Prostate gland (tissue), 2 donors: ENCODE measurements at regions not wholly inside any gene's neighbourhood (a gene's known extent, or its start where the extent isn't known, plus 50 kb on each side); places are given as distances from the start of the nearest gene placed in this dataset.

Experiments used
- DNase-seq: peaks from one replicate; pipeline ENCODE4 v3.0.0-alpha.2; 2019; ENCODE audit warnings: low spot score
- H3K27ac ChIP-seq, 2 donors: fragments of 200-600 bp; sonication (generic); 2 replicates each; pipeline ENCODE4 v1.5.1; 2017 to 2019
- H3K27me3 ChIP-seq: fragments of 200-600 bp; sonication (generic); replicated peaks from 2 replicates; pipeline ENCODE4 v1.5.1; 2019; ENCODE audit not compliant: insufficient read depth
- H3K36me3 ChIP-seq, 2 donors: fragments of 200-600 bp; sonication (generic); 1 replicate in 1 of 2; 2 replicates in 1 of 2; pipeline versions ENCODE4 v1.5.1 to v1.8.1; 2017 to 2019
- H3K4me1 ChIP-seq: fragments of 200-600 bp; sonication (generic); replicated peaks from 2 replicates; pipeline ENCODE4 v1.5.1; 2019
- H3K4me3 ChIP-seq, 2 donors: fragments of 200-600 bp; sonication (generic); 2 replicates each; pipeline ENCODE4 v1.5.1; 2017 to 2019
- H3K9me3 ChIP-seq: fragments of 200-600 bp; sonication (generic); 2 replicates; pipeline ENCODE4 v1.5.1; 2017
- POLR2A ChIP-seq: fragments of 450-650 bp; IDR thresholded peaks from one replicate; pipeline ENCODE4 v1.6.1; 2016; ENCODE audit warnings: antibody characterized with exemption, mild to moderate bottlenecking
- POLR2AphosphoS5 ChIP-seq: sonication (generic); formaldehyde crosslinking; IDR thresholded peaks from one replicate; pipeline ENCODE4 v1.6.1; 2017; ENCODE audit warnings: antibody characterized with exemption
- WGBS: methylation state at CpG from one replicate; pipeline ENCODE4 v1.1.5; 2018; 5-methylcytosine and 5-hydroxymethylcytosine counted together
- intact Hi-C: fragments of 100-400 bp; cut with DNase I; formaldehyde crosslinking; loops from one replicate; pipeline ENCODE4 v1.14.2; 2022
- TF ChIP-seq, protein P1 (sequence below), 4 experiments: fragments of 200-600 bp in 2 of 4; fragments of 450-650 bp in 2 of 4; sonication (generic) in 2 of 4; IDR thresholded peaks; 1 replicate in 3 of 4; 2 replicates in 1 of 4; pipeline ENCODE4 v1.5.1; 2016 to 2019; ENCODE audit warnings: antibody characterized with exemption in 4 of 4, mild to moderate bottlenecking in 2 of 4, moderate library complexity in 2 of 4

- H3K27ac ChIP-seq, result no peak overlapping the region
- intact Hi-C loops, result loop anchor here (5.0 kb wide), 1 partner anchor 311 kb away; no protein-coding TSS in a partner anchor
- no peaks in the 10 kb centered on the region for H3K36me3 ChIP-seq
- no peaks in the 10 kb centered on the region for H3K9me3 ChIP-seq
- no peak for DNase-seq
- 46% methylated on average over 1 of the region's 1 CpG for WGBS
- peaks cover 3% of the 10 kb centered on the region for H3K27me3 ChIP-seq
- no peak for TF ChIP-seq POLR2AphosphoS5
- TF ChIP-seq POLR2A, result no peak
- TF ChIP-seq, protein P1, sequence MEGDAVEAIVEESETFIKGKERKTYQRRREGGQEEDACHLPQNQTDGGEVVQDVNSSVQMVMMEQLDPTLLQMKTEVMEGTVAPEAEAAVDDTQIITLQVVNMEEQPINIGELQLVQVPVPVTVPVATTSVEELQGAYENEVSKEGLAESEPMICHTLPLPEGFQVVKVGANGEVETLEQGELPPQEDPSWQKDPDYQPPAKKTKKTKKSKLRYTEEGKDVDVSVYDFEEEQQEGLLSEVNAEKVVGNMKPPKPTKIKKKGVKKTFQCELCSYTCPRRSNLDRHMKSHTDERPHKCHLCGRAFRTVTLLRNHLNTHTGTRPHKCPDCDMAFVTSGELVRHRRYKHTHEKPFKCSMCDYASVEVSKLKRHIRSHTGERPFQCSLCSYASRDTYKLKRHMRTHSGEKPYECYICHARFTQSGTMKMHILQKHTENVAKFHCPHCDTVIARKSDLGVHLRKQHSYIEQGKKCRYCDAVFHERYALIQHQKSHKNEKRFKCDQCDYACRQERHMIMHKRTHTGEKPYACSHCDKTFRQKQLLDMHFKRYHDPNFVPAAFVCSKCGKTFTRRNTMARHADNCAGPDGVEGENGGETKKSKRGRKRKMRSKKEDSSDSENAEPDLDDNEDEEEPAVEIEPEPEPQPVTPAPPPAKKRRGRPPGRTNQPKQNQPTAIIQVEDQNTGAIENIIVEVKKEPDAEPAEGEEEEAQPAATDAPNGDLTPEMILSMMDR (IDR thresholded peaks at IDR 0.05), result no peak
- no peak overlapping the region for H3K4me3 ChIP-seq
- no peaks in the 10 kb centered on the region for H3K4me1 ChIP-seq
Observed at GRCh38 chr5:174420651-174421407, 303.6 kb upstream of the MSX2 start.

DNA sequence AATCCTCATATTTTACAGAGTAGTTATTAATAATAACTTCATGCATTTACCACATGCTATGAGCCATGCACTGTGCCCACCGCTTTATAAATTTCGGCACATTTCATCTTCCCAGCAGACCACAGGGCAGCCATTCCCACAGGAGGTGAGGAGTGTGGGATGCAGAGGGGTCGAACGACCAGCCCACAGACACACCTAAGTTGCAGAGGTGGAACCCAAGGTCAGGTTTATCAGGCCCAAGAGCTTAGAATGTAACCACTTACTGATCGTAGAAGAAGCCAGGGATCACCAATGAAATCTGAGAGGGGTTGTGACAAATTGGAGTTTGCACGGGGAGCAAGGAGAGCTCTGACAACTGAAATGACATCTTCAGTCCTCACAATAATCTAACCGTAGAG lies 303.0 kb upstream of the MSX2 start:
- Histone ChIP-seq H3K27ac (no peak overlapping the region), H3K4me1 (no peaks in the 10 kb centered on the region), H3K27me3 (peaks cover 3% of the 10 kb centered on the region), H3K36me3 (no peaks in the 10 kb centered on the region), H3K4me3 (no peak overlapping the region), H3K9me3 (no peaks in the 10 kb centered on the region)
- intact Hi-C loops, result loop anchor here (5.0 kb wide), 1 partner anchor 311 kb away; no protein-coding TSS in a partner anchor
- DNase-seq, result no peak
- TF ChIP-seq POLR2A (no peak), POLR2AphosphoS5 (no peak)
- TF ChIP-seq, protein P1 (IDR thresholded peaks at IDR 0.05), result no peak
- 77% methylated on average over 7 of the region's 7 CpGs for WGBS

- no peak overlapping the region for H3K4me3 ChIP-seq
- H3K4me1 ChIP-seq, result no peaks in the 10 kb centered on the region
- H3K27me3 ChIP-seq, result no peaks in the 10 kb centered on the region
- no peak overlapping the region for H3K27ac ChIP-seq
- no peak for DNase-seq
- H3K36me3 ChIP-seq, result no peaks in the 10 kb centered on the region
- no peaks in the 10 kb centered on the region for H3K9me3 ChIP-seq
- 49% methylated on average over 11 of the region's 11 CpGs for WGBS
- TF ChIP-seq, protein P1 (IDR thresholded peaks at IDR 0.05), result no peak
- TF ChIP-seq POLR2A (no peak), POLR2AphosphoS5 (no peak)
- intact Hi-C loops, result loop anchor here (5.0 kb wide), 1 partner anchor 309 kb away; no protein-coding TSS in a partner anchor
Observed at GRCh38 chr5:174423558-174423957, 300.8 kb upstream of the MSX2 start.

- H3K9me3 ChIP-seq, result no peaks in the 10 kb centered on the region
- no peak overlapping the region for H3K27ac ChIP-seq
- H3K27me3 ChIP-seq, result no peaks in the 10 kb centered on the region
- 37% methylated on average over 8 of the region's 8 CpGs for whole genome bisulfite sequencing
- H3K4me1 ChIP-seq, result no peaks in the 10 kb centered on the region
- intact Hi-C loops, result loop anchor here (5.0 kb wide), 1 partner anchor 308 kb away; no protein-coding TSS in a partner anchor
- TF ChIP-seq, protein P1 (IDR thresholded peaks at IDR 0.05), result no peak
- TF ChIP-seq POLR2A (no peak), POLR2AphosphoS5 (no peak)
- DNase-seq, result no peak
- H3K36me3 ChIP-seq, result no peaks in the 10 kb centered on the region
- no peak overlapping the region for H3K4me3 ChIP-seq
Observed at GRCh38 chr5:174424219-174425053, 299.9 kb upstream of the MSX2 start.
